GM21367 (cell line): ENCODE measurements at regions not wholly inside any gene's neighbourhood (a gene's known extent, or its start where the extent isn't known, plus 50 kb on each side); places are given as distances from the start of the nearest gene placed in this dataset.
"Not testable (repeated sequence)": the region's sequence is repeated elsewhere in the genome, so short reads cannot be mapped to it uniquely, and the experiment has no call there.

Experiments
- ATAC-seq: cut with Tn5 transposase; IDR thresholded peaks from one replicate; pipeline ENCODE4 v1.9.1; 2021; ENCODE audit not compliant: unreplicated experiment

GRCh38 chr6:91279740-91280493 lies 693.0 kb upstream of the MAP3K7 start:
- no peak for ATAC-seq

- ATAC-seq = no peak
Observed at GRCh38 chr6:91278416-91278815, 691.5 kb upstream of the MAP3K7 start.

- peak; percentile 58 for ATAC-seq
Observed at GRCh38 chr6:91276315-91276714, 689.4 kb upstream of the MAP3K7 start.

- ATAC-seq = no peak
Observed at GRCh38 chr6:91273729-91274128, 686.9 kb upstream of the MAP3K7 start.

- no peak for ATAC-seq
Observed at GRCh38 chr6:91271807-91272206, 684.9 kb upstream of the MAP3K7 start.

- no peak for ATAC-seq
Observed at GRCh38 chr6:91268941-91269340, 682.1 kb upstream of the MAP3K7 start.

GRCh38 chr6:91267246-91267645 lies 680.4 kb upstream of the MAP3K7 start:
- ATAC-seq = no peak

GRCh38 chr6:91266156-91266555 lies 679.3 kb upstream of the MAP3K7 start:
- no peak for ATAC-seq

- ATAC-seq = no peak
Observed at GRCh38 chr6:91243436-91243835, 656.6 kb upstream of the MAP3K7 start.

GRCh38 chr6:91242614-91242949 lies 655.7 kb upstream of the MAP3K7 start:
- no peak for ATAC-seq

GRCh38 chr6:91241946-91242613 lies 655.2 kb upstream of the MAP3K7 start:
- ATAC-seq = no peak

GRCh38 chr6:91240878-91241603 lies 654.2 kb upstream of the MAP3K7 start:
- no peak for ATAC-seq

GRCh38 chr6:91221072-91221720 lies 634.3 kb upstream of the MAP3K7 start:
- ATAC-seq = no peak

GRCh38 chr6:91213229-91213901 lies 626.5 kb upstream of the MAP3K7 start:
- no peak for ATAC-seq

GRCh38 chr6:91198588-91199255 lies 611.9 kb upstream of the MAP3K7 start:
- ATAC-seq = no peak

- ATAC-seq = no peak
Observed at GRCh38 chr6:91196729-91197128, 609.9 kb upstream of the MAP3K7 start.

GRCh38 chr6:91193446-91193845 lies 606.6 kb upstream of the MAP3K7 start:
- ATAC-seq = no peak

- ATAC-seq = not testable (repeated sequence)
Observed at GRCh38 chr6:91190041-91190440, 603.2 kb upstream of the MAP3K7 start.

- no peak for ATAC-seq
Observed at GRCh38 chr6:91185072-91185471, 598.2 kb upstream of the MAP3K7 start.

GRCh38 chr6:91181416-91181815 lies 594.5 kb upstream of the MAP3K7 start:
- ATAC-seq = no peak
